Loucy (cell line): ENCODE measurements at regions not wholly inside any gene's neighbourhood (a gene's known extent, or its start where the extent isn't known, plus 50 kb on each side); places are given as distances from the start of the nearest gene placed in this dataset.

Source experiments
- CTCF ChIP-seq: fragments of 200-600 bp; sonication (generic); conservative IDR thresholded peaks from 2 replicates; pipeline ENCODE4 v1.5.1; 2014; ENCODE audit warnings: mild to moderate bottlenecking, antibody characterized with exemption, low read length
- EZH2phosphoT487 ChIP-seq: fragments of 200-600 bp; IDR thresholded peaks from 2 replicates; pipeline ENCODE4 v1.6.1; 2018; ENCODE audit warnings: antibody characterized with exemption, mild to moderate bottlenecking, moderate library complexity, borderline replicate concordance

GRCh38 chr3:180119567-180119966, 82.8 kb upstream of the PEX5L start:
- no peak for TF ChIP-seq CTCF
- TF ChIP-seq EZH2phosphoT487: no peak
